Upper lobe of right lung (tissue), 1 donor: ENCODE measurements at regions not wholly inside any gene's neighbourhood (a gene's known extent, or its start where the extent isn't known, plus 50 kb on each side); places are given as distances from the start of the nearest gene placed in this dataset.
A peak's percentile ranks its signal among the peaks of the same experiment; 100 is the strongest.
"Not testable (repeated sequence)": the region's sequence is repeated elsewhere in the genome, so short reads cannot be mapped to it uniquely, and the experiment has no call there.

ENCODE experiments used
- ATAC-seq: fragments of 200-7000 bp; cut with Tn5 transposase; one replicate; pipeline ENCODE4 v1.9.1; 2020; ENCODE audit warnings: mild to moderate bottlenecking, moderate library complexity
- DNase-seq: peaks from one replicate; pipeline ENCODE4 v3.0.0-alpha.2; 2020
- H3K27ac ChIP-seq: fragments of 200-600 bp; one replicate; pipeline ENCODE4 v1.8.0; 2022
- H3K27me3 ChIP-seq: fragments of 200-600 bp; one replicate; pipeline ENCODE4 v1.8.0; 2022; ENCODE audit warnings: mild to moderate bottlenecking
- H3K36me3 ChIP-seq: fragments of 200-600 bp; one replicate; pipeline ENCODE4 v1.8.0; 2022
- H3K4me1 ChIP-seq: fragments of 200-600 bp; one replicate; pipeline ENCODE4 v1.8.0; 2022
- H3K4me3 ChIP-seq: fragments of 200-600 bp; one replicate; pipeline ENCODE4 v1.8.0; 2022; ENCODE audit warnings: mild to moderate bottlenecking
- H3K9me3 ChIP-seq: fragments of 200-600 bp; one replicate; pipeline ENCODE4 v1.8.0; 2022
- CTCF ChIP-seq: fragments of 200-600 bp; IDR thresholded peaks from one replicate; pipeline ENCODE4 v1.8.0; 2022; ENCODE audit warnings: antibody characterized with exemption
- intact Hi-C: fragments of 100-400 bp; cut with DNase I; formaldehyde crosslinking; loops from one replicate; pipeline ENCODE4 v1.11.0; 2022
- donor health status: DM: no; HTN: yes; CAD: no; lungs with severe emphysema.

GRCh38 chr17:64747938-64748540 lies 85.9 kb upstream of the SMURF2 start:
- H3K27me3 ChIP-seq, result no peaks in the 10 kb centered on the region
- TF ChIP-seq CTCF, result no peak
- ATAC-seq (no peak), DNase-seq (no peak)
- H3K4me1 ChIP-seq, result no peaks in the 10 kb centered on the region
- no peak overlapping the region for H3K4me3 ChIP-seq
- peaks cover 39% of the 10 kb centered on the region for H3K36me3 ChIP-seq
- intact Hi-C loops, result no loop called here
- no peak overlapping the region for H3K27ac ChIP-seq
- no peaks in the 10 kb centered on the region for H3K9me3 ChIP-seq

- H3K4me3 ChIP-seq, result no peak overlapping the region
- H3K36me3 ChIP-seq, result no peaks in the 10 kb centered on the region
- no peaks in the 10 kb centered on the region for H3K27me3 ChIP-seq
- H3K27ac ChIP-seq, result peak overlapping the region; percentile 48
- peaks cover 32% of the 10 kb centered on the region for H3K4me1 ChIP-seq
- ATAC-seq (no peak), DNase-seq (no peak)
- no peak for TF ChIP-seq CTCF
- H3K9me3 ChIP-seq, result no peaks in the 10 kb centered on the region
- intact Hi-C loops, result no loop called here
These were observed 80.2 kb upstream of the SMURF2 start for GRCh38 chr17:64742326-64742725.

- Histone ChIP-seq H3K4me1 (peaks cover 32% of the 10 kb centered on the region), H3K27ac (peak overlapping the region; percentile 48)
- H3K27me3 ChIP-seq, H3K36me3 ChIP-seq, intact Hi-C loops, H3K9me3 ChIP-seq, DNase-seq, H3K4me3 ChIP-seq: not testable (repeated sequence)
- peak; percentile 30 for ATAC-seq
These were observed 79.8 kb upstream of the SMURF2 start for GRCh38 chr17:64741916-64742315.

- intact Hi-C loops, result no loop called here
- H3K27ac ChIP-seq, result peak overlapping the region; percentile 48
- no peaks in the 10 kb centered on the region for H3K36me3 ChIP-seq
- H3K4me3 ChIP-seq, result no peak overlapping the region
- ATAC-seq (peak; percentile 78), DNase-seq (no peak)
- H3K9me3 ChIP-seq, result no peaks in the 10 kb centered on the region
- peaks cover 32% of the 10 kb centered on the region for H3K4me1 ChIP-seq
- no peaks in the 10 kb centered on the region for H3K27me3 ChIP-seq
- no peak for TF ChIP-seq CTCF
These were observed 79.0 kb upstream of the SMURF2 start for GRCh38 chr17:64741038-64741641.

- Histone ChIP-seq H3K27me3 (no peaks in the 10 kb centered on the region), H3K36me3 (no peaks in the 10 kb centered on the region), H3K4me1 (peaks cover 32% of the 10 kb centered on the region), H3K27ac (peak overlapping the region; percentile 2), H3K9me3 (no peaks in the 10 kb centered on the region), H3K4me3 (no peak overlapping the region)
- TF ChIP-seq CTCF, result no peak
- peak; percentile 21 for ATAC-seq
- intact Hi-C loops, result no loop called here
- no peak for DNase-seq
These were observed 77.4 kb upstream of the SMURF2 start for GRCh38 chr17:64739316-64740058.

GRCh38 chr17:64736804-64737492 lies 74.8 kb upstream of the SMURF2 start:
- no peaks in the 10 kb centered on the region for H3K9me3 ChIP-seq
- no peak for DNase-seq
- intact Hi-C loops, result no loop called here
- ATAC-seq, result peak; percentile 79
- no peaks in the 10 kb centered on the region for H3K36me3 ChIP-seq
- TF ChIP-seq CTCF, result peak; percentile 65
- H3K4me3 ChIP-seq, result no peak overlapping the region
- H3K4me1 ChIP-seq, result peaks cover 38% of the 10 kb centered on the region
- no peaks in the 10 kb centered on the region for H3K27me3 ChIP-seq
- H3K27ac ChIP-seq, result no peak overlapping the region
